Adrenal gland (tissue), 9 donors: ENCODE measurements at regions not wholly inside any gene's neighbourhood (a gene's known extent, or its start where the extent isn't known, plus 50 kb on each side); places are given as distances from the start of the nearest gene placed in this dataset.

Experiments
- DNase-seq, 7 donors: peaks; one replicate each; pipeline ENCODE4 v3.0.0-alpha.2; 2019 to 2020
- H3K27ac ChIP-seq, 5 donors: fragments of 200-600 bp; sonication (generic) in 4 of 5; 1 replicate in 3 of 5; 2 replicates in 2 of 5; pipeline versions ENCODE4 v1.5.1 to v1.8.0; 2016 to 2020; ENCODE audit warnings: mild to moderate bottlenecking in 1 of 5
- H3K27me3 ChIP-seq: fragments of 200-600 bp; 2 replicates; pipeline ENCODE4 v1.8.0; 2021
- H3K36me3 ChIP-seq, 2 donors: fragments of 200-600 bp; replicated peaks in 1 of 2; 1 replicate in 1 of 2; 2 replicates in 1 of 2; pipeline versions ENCODE4 v1.5.1 to v1.8.0; 2018 to 2022
- H3K4me1 ChIP-seq, 2 donors: fragments of 200-600 bp; replicated peaks in 1 of 2; 1 replicate in 1 of 2; 2 replicates in 1 of 2; pipeline versions ENCODE4 v1.5.1 to v1.8.0; 2018 to 2021
- H3K4me3 ChIP-seq, 4 donors: fragments of 200-600 bp; sonication (generic) in 3 of 4; one replicate each; pipeline ENCODE4 v1.5.1; 2016 to 2018
- H3K9me3 ChIP-seq, 3 donors: fragments of 200-600 bp; sonication (generic) in 1 of 3; replicated peaks in 1 of 3; 1 replicate in 2 of 3; 2 replicates in 1 of 3; pipeline versions ENCODE4 v1.5.1 to v1.8.0; 2016 to 2021
- CTCF ChIP-seq, 6 experiments: fragments of 450-650 bp in 4 of 6; fragments of 200-600 bp in 2 of 6; sonication (generic) in 1 of 6; IDR thresholded peaks; 1 replicate in 5 of 6; 2 replicates in 1 of 6; pipeline versions ENCODE4 v1.5.1 to v1.8.0; 2016 to 2021; ENCODE audit warnings: antibody characterized with exemption in 6 of 6, mild to moderate bottlenecking in 2 of 6, moderate library complexity in 1 of 6
- POLR2A ChIP-seq, 2 donors: fragments of 450-650 bp; IDR thresholded peaks; one replicate each; pipeline ENCODE4 v1.6.1; 2017; ENCODE audit warnings: antibody characterized with exemption in 2 of 2, mild to moderate bottlenecking in 2 of 2, moderate library complexity in 1 of 2
- whole genome bisulfite sequencing, 4 donors: extraction: QIAGEN DNeasy Blood & Tissue Kit in 2 of 4; methylation state at CpG; one replicate each; pipeline versions ENCODE4 v1.1.5 to v1.1.7; 2013 to 2017; 5-methylcytosine and 5-hydroxymethylcytosine counted together
- intact Hi-C, 2 donors: fragments of 100-400 bp; cut with DNase I; formaldehyde crosslinking; loops; one replicate each; pipeline versions ENCODE4 v1.14.1 to v1.15.0; 2022 to 2023
- donor health status: healthy with polysubstance abuse.
- donor health status: Bipolar disorder and iron deficiency.
- donor health status: DM: yes; HTN: yes; CAD: no.
- donor health status: DM: no; HTN: no; CAD: no.
- donor health status: DM: no; HTN: no; CAD: no.

GRCh38 chr9:95666096-95666784 lies 149.5 kb upstream of the PTCH1 start:
- intact Hi-C loops = no loop called here
- no peaks in the 10 kb centered on the region for H3K9me3 ChIP-seq
- H3K27me3 ChIP-seq = no peaks in the 10 kb centered on the region
- no peak overlapping the region for H3K27ac ChIP-seq
- no peak overlapping the region for H3K4me3 ChIP-seq
- TF ChIP-seq CTCF (IDR thresholded peaks at IDR 0.05) = no peak
- no peak for TF ChIP-seq POLR2A (IDR thresholded peaks at IDR 0.05)
- H3K36me3 ChIP-seq = no peaks in the 10 kb centered on the region
- DNase-seq = no peak
- 73 to 77% (median 73%) methylated on average over 12 to 13 of the region's 13 CpGs for WGBS, 4 donors
- no peaks in the 10 kb centered on the region for H3K4me1 ChIP-seq

- Histone ChIP-seq H3K4me1 (no peaks in the 10 kb centered on the region), H3K27ac (no peak overlapping the region), H3K36me3 (no peaks in the 10 kb centered on the region), H3K9me3 (no peaks in the 10 kb centered on the region), H3K4me3 (no peak overlapping the region), H3K27me3 (no peaks in the 10 kb centered on the region)
- 66 to 72% (median 69%) methylated on average over 2 of the region's 2 CpGs for WGBS, 4 donors
- DNase-seq = no peak
- intact Hi-C loops = no loop called here
- no peak for TF ChIP-seq CTCF (IDR thresholded peaks at IDR 0.05)
- TF ChIP-seq POLR2A (IDR thresholded peaks at IDR 0.05) = no peak
Observed at GRCh38 chr9:95653246-95653645, 136.5 kb upstream of the PTCH1 start.

- WGBS, 4 donors = 24 to 72% (median 64%) methylated on average over 3 of the region's 3 CpGs
- Histone ChIP-seq H3K27me3 (no peaks in the 10 kb centered on the region), H3K27ac (no peak overlapping the region), H3K4me1 (no peaks in the 10 kb centered on the region), H3K9me3 (no peaks in the 10 kb centered on the region), H3K4me3 (no peak overlapping the region), H3K36me3 (no peaks in the 10 kb centered on the region)
- TF ChIP-seq CTCF (IDR thresholded peaks at IDR 0.05) (no peak), POLR2A (IDR thresholded peaks at IDR 0.05) (no peak)
- no peak for DNase-seq
- intact Hi-C loops = no loop called here
Observed at GRCh38 chr9:95650720-95651119, 133.9 kb upstream of the PTCH1 start.

GRCh38 chr9:95649801-95650213 lies 133.0 kb upstream of the PTCH1 start:
- no peaks in the 10 kb centered on the region for H3K36me3 ChIP-seq
- H3K27ac ChIP-seq = no peak overlapping the region
- no peaks in the 10 kb centered on the region for H3K9me3 ChIP-seq
- H3K27me3 ChIP-seq = no peaks in the 10 kb centered on the region
- no peaks in the 10 kb centered on the region for H3K4me1 ChIP-seq
- peak overlapping the region in 1 of 4 donors; percentile 15 for H3K4me3 ChIP-seq
- WGBS, 4 donors = 73 to 83% (median 78%) methylated on average over 8 of the region's 8 CpGs
- intact Hi-C loops = no loop called here
- DNase-seq = no peak
- TF ChIP-seq CTCF (IDR thresholded peaks at IDR 0.05) (no peak), POLR2A (IDR thresholded peaks at IDR 0.05) (no peak)
